HCT116 (cell line): ENCODE measurements at regions not wholly inside any gene's neighbourhood (a gene's known extent, or its start where the extent isn't known, plus 50 kb on each side); places are given as distances from the start of the nearest gene placed in this dataset.

Source experiments
- ATAC-seq: fragments of 200-7000 bp; cut with Tn5 transposase; 2 replicates; pipeline ENCODE4 v1.9.1; 2020; ENCODE audit warnings: mild to moderate bottlenecking, moderate library complexity
- BruUV-seq: library from RNA; stranded (reverse); fragments of 400-500 nt; replicated peaks from 2 replicates; lab custom pipeline; 2021; lab: Mats Ljungman, UMichigan
- CTCF ChIA-PET: fragments of 300-600 bp; sonication (Branson Sonifier 250); formaldehyde crosslinking; loops from one replicate; lab custom pipeline; 2021; ENCODE audit warnings: antibody characterized with exemption; lab: Charles Lee
- POLR2A ChIA-PET: fragments of 300-600, 350-600 bp; sonication (Branson Sonifier 250); formaldehyde crosslinking; loops from one replicate; lab custom pipeline; 2021; ENCODE audit warnings: antibody characterized with exemption; lab: Charles Lee
- RAD21 ChIA-PET, 2 experiments: fragments of 300-600 bp; sonication (Branson Sonifier 250); formaldehyde crosslinking; loops; one replicate each; lab custom pipeline; 2023; ENCODE audit warnings: low total read pairs in 2 of 2; ENCODE audit not compliant: uncharacterized antibody in 2 of 2, unreplicated experiment in 2 of 2, low non-redundant PET in 1 of 2; lab: Charles Lee
- DNase-seq: peaks from one replicate; pipeline ENCODE4 v3.0.0-alpha.2; 2010; ENCODE audit warnings: low read depth, low spot score
- H2AFZ ChIP-seq: fragments of 200-600 bp; shearing (Covaris generic), sonication (generic); 2 replicates; pipeline ENCODE4 v1.6.1; 2017; ENCODE audit warnings: low read depth, mixed run types, mixed read lengths, antibody characterized with exemption, low read length; ENCODE audit not compliant: poor library complexity, severe bottlenecking
- H3K27ac ChIP-seq: 2 replicates; pipeline ENCODE4 v1.5.1; 2012; ENCODE audit warnings: low read depth, low read length
- H3K27me3 ChIP-seq: fragments of 200-600 bp; sonication (generic); 2 replicates; pipeline ENCODE4 v1.6.1; 2016; ENCODE audit warnings: mixed run types, low read length, mixed read lengths; ENCODE audit not compliant: insufficient read depth
- H3K36me3 ChIP-seq, 2 experiments: fragments of 200-500 bp in 1 of 2; fragments of 200-600 bp in 1 of 2; sonication (Bioruptor generic) in 1 of 2; sonication (generic) in 1 of 2; 2 replicates each; pipeline versions ENCODE4 v1.5.1 to v1.6.1; 2014 to 2016; ENCODE audit warnings: low read length in 2 of 2, inconsistent platforms in 1 of 2, mixed read lengths in 1 of 2, mixed run types in 1 of 2; ENCODE audit not compliant: insufficient read depth in 2 of 2, control insufficient read depth in 1 of 2
- H3K4me1 ChIP-seq, 2 experiments: fragments of 200-600 bp in 1 of 2; sonication (generic) in 1 of 2; 2 replicates each; pipeline versions ENCODE4 v1.5.1 to v1.6.1; 2012 to 2017; ENCODE audit warnings: low read length in 2 of 2, inconsistent platforms in 1 of 2, mild to moderate bottlenecking in 1 of 2, mixed read lengths in 1 of 2, mixed run types in 1 of 2, moderate library complexity in 1 of 2; ENCODE audit not compliant: insufficient read depth in 2 of 2, control insufficient read depth in 1 of 2
- H3K4me2 ChIP-seq: fragments of 200-600 bp; sonication (generic); 2 replicates; pipeline ENCODE4 v1.6.1; 2017; ENCODE audit warnings: mixed run types, low read length, mixed read lengths
- H3K4me3 ChIP-seq, 2 experiments: fragments of 200-600 bp in 1 of 2; sonication (generic) in 1 of 2; replicated peaks in 1 of 2; 2 replicates each; pipeline ENCODE4 v1.5.1; 2011 to 2016; ENCODE audit warnings: low read length in 2 of 2, control low read depth in 1 of 2, low read depth in 1 of 2, mild to moderate bottlenecking in 1 of 2, mixed read lengths in 1 of 2, mixed run types in 1 of 2
- H3K79me2 ChIP-seq: fragments of 200-600 bp; sonication (generic); 2 replicates; pipeline ENCODE4 v1.6.1; 2017; ENCODE audit warnings: mild to moderate bottlenecking, mixed run types, low read length, moderate library complexity, mixed read lengths; ENCODE audit not compliant: insufficient read depth
- H3K9ac ChIP-seq: fragments of 200-600 bp; sonication (generic); 2 replicates; pipeline ENCODE4 v1.6.1; 2016; ENCODE audit warnings: low read length, mixed read lengths
- H3K9me2 ChIP-seq: fragments of 200-600 bp; sonication (generic), shearing (Covaris generic); 2 replicates; pipeline ENCODE4 v1.6.1; 2017; ENCODE audit warnings: mixed run types, mild to moderate bottlenecking, moderate library complexity; ENCODE audit not compliant: insufficient read depth
- H3K9me3 ChIP-seq, 2 experiments: fragments of 200-500 bp in 1 of 2; fragments of 200-600 bp in 1 of 2; sonication (Bioruptor generic) in 1 of 2; sonication (generic) in 1 of 2; 2 replicates each; pipeline ENCODE4 v1.6.1; 2014 to 2017; ENCODE audit warnings: low read length in 2 of 2, mixed read lengths in 2 of 2, inconsistent platforms in 1 of 2, low read depth in 1 of 2, mild to moderate bottlenecking in 1 of 2, mixed run types in 1 of 2, moderate library complexity in 1 of 2; ENCODE audit not compliant: control insufficient read depth in 1 of 2, insufficient read depth in 1 of 2
- H4K20me1 ChIP-seq: fragments of 200-600 bp; sonication (generic), shearing (Covaris generic); 2 replicates; pipeline ENCODE4 v1.6.1; 2017; ENCODE audit warnings: mixed run types, mild to moderate bottlenecking, moderate library complexity; ENCODE audit not compliant: insufficient read depth
- CBX3 ChIP-seq: IDR thresholded peaks from 2 replicates; pipeline ENCODE4 v1.6.1; 2012; ENCODE audit warnings: low read depth
- EGR1 ChIP-seq: IDR thresholded peaks from 2 replicates; pipeline ENCODE4 v1.6.1; 2012; ENCODE audit warnings: low read depth
- ELF1 ChIP-seq: IDR thresholded peaks from 2 replicates; pipeline ENCODE4 v1.6.1; 2012; ENCODE audit warnings: low read depth, borderline replicate concordance
- EZH2 ChIP-seq: fragments of 200-600 bp; sonication (generic); IDR thresholded peaks from 2 replicates; pipeline ENCODE4 v1.6.1; 2017; ENCODE audit warnings: antibody characterized with exemption, mixed run types
- FOSL1 ChIP-seq: IDR thresholded peaks from 2 replicates; pipeline ENCODE4 v1.6.1; 2012; ENCODE audit warnings: low read depth
- JUND ChIP-seq: IDR thresholded peaks from 2 replicates; pipeline ENCODE4 v1.6.1; 2012
- MAX ChIP-seq: IDR thresholded peaks from 2 replicates; pipeline ENCODE4 v1.6.1; 2012
- POLR2A ChIP-seq: IDR thresholded peaks from 2 replicates; pipeline ENCODE4 v1.7.0; 2011; ENCODE audit warnings: borderline replicate concordance; ENCODE audit not compliant: insufficient read depth, insufficient read length; ENCODE audit errors: extremely low read depth
- POLR2AphosphoS5 ChIP-seq: IDR thresholded peaks from 2 replicates; pipeline ENCODE4 v1.6.1; 2011; ENCODE audit warnings: mild to moderate bottlenecking, low read depth, low read length, moderate library complexity
- SIN3A ChIP-seq: IDR thresholded peaks from 2 replicates; pipeline ENCODE4 v1.6.1; 2012; ENCODE audit warnings: low read depth
- SRF ChIP-seq: IDR thresholded peaks from 2 replicates; pipeline ENCODE4 v1.6.1; 2012; ENCODE audit warnings: low read depth
- TCF7L2 ChIP-seq: IDR thresholded peaks from 2 replicates; pipeline ENCODE4 v1.7.0; 2011; ENCODE audit warnings: borderline replicate concordance, inconsistent platforms; ENCODE audit not compliant: insufficient read depth, insufficient read length; ENCODE audit errors: extremely low read depth
- YY1 ChIP-seq: IDR thresholded peaks from 2 replicates; pipeline ENCODE4 v1.6.1; 2011; ENCODE audit warnings: low read length, low read depth, moderate library complexity, mild to moderate bottlenecking; ENCODE audit not compliant: insufficient replicate concordance; ENCODE audit errors: extremely low read depth
- ZFX ChIP-seq: fragments of 450-650 bp; IDR thresholded peaks from 2 replicates; pipeline ENCODE4 v1.6.1; 2017
- ZNF274 ChIP-seq: fragments of 200-500 bp; sonication (Bioruptor generic); IDR thresholded peaks from 2 replicates; pipeline ENCODE4 v1.6.1; 2014; ENCODE audit warnings: mild to moderate bottlenecking, low read depth, low read length, inconsistent platforms
- intact Hi-C: fragments of 100-400 bp; cut with micrococcal nuclease; formaldehyde crosslinking; loops from 2 replicates; pipeline ENCODE4 v1.10.0; 2022
- TF ChIP-seq, protein P1 (sequence below): IDR thresholded peaks from 2 replicates; pipeline ENCODE4 v1.6.1; 2012

- no TSS peak for BruUV-seq
- intact Hi-C loops: no loop called here
- ChIA-PET CTCF (interaction anchor here (0.7 kb wide), 1 partner anchor 113 kb away, joined by 3 read pairs; no protein-coding TSS in a partner anchor), POLR2A (no interaction called here), RAD21 (no interaction called here)
- no peaks in the 10 kb centered on the region for H3K9me2 ChIP-seq
- no peak for DNase-seq
- H3K4me2 ChIP-seq: no peak overlapping the region
- H3K4me3 ChIP-seq: no peak overlapping the region
- H3K9me3 ChIP-seq: peaks cover 8 to 22% of the 10 kb centered on the region in 2 experiments; a peak in 2 of 4 replicates
- H4K20me1 ChIP-seq: no peaks in the 10 kb centered on the region
- H3K27ac ChIP-seq: no peak overlapping the region
- H3K36me3 ChIP-seq: no peaks in the 10 kb centered on the region
- no peak for ATAC-seq
- H3K79me2 ChIP-seq: no peaks in the 10 kb centered on the region
- H2AFZ ChIP-seq: no peak overlapping the region
- peaks cover 0 to 6% of the 10 kb centered on the region in 2 experiments; a peak in 1 of 4 replicates for H3K4me1 ChIP-seq
- no peak overlapping the region for H3K9ac ChIP-seq
- H3K27me3 ChIP-seq: no peaks in the 10 kb centered on the region
- TF ChIP-seq EGR1: no peak
- no peak for TF ChIP-seq MAX
Observed at GRCh38 chr14:92247341-92247740, 75.6 kb upstream of the SLC24A4 start.

DNA sequence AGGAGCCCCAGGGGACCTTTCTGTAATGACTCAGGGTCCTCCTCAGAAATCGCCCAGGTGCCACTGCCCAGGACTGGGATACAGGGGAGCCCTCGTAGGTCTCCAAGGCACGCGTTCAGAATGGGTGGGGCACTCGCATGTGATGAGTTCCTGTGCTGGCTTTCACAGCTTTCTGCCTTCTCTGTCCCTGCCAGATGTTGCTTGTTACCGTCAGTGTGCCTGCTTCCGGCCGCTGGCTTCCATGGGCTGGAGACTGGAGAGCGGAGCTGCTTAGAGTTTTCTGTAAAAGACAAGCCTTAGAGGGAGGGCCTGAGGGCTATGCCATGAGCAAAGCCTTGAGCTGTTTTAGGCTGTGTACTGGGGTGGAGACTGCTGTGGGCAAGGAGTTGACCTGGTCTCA lies 75.0 kb upstream of the SLC24A4 start:
- ATAC-seq (no peak), DNase-seq (no peak)
- ChIA-PET POLR2A (no interaction called here), RAD21 (no interaction called here), CTCF (no interaction called here)
- no TSS peak for BruUV-seq
- Histone ChIP-seq H3K79me2 (no peaks in the 10 kb centered on the region), H3K9me2 (no peaks in the 10 kb centered on the region), H3K36me3 (no peaks in the 10 kb centered on the region), H3K9ac (no peak overlapping the region), H4K20me1 (no peaks in the 10 kb centered on the region), H3K27me3 (no peaks in the 10 kb centered on the region), H3K27ac (no peak overlapping the region), H2AFZ (no peak overlapping the region), H3K9me3 (peaks cover 8 to 22% of the 10 kb centered on the region in 2 experiments; a peak in 2 of 4 replicates), H3K4me2 (no peak overlapping the region), H3K4me3 (no peak overlapping the region), H3K4me1 (peaks cover 2 to 6% of the 10 kb centered on the region in 2 experiments; a peak in 2 of 4 replicates)
- TF ChIP-seq, protein P1, sequence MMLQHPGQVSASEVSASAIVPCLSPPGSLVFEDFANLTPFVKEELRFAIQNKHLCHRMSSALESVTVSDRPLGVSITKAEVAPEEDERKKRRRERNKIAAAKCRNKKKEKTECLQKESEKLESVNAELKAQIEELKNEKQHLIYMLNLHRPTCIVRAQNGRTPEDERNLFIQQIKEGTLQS: no peak
- TF ChIP-seq ZFX: no peak
- TF ChIP-seq CBX3: no peak
- no peak for TF ChIP-seq POLR2A
- no peak for TF ChIP-seq SRF
- no peak for TF ChIP-seq ZNF274
- TF ChIP-seq EZH2: no peak
- TF ChIP-seq MAX: no peak
- TF ChIP-seq EGR1: no peak
- no peak for TF ChIP-seq JUND
- no peak for TF ChIP-seq TCF7L2
- TF ChIP-seq SIN3A: no peak
- no peak for TF ChIP-seq ELF1
- TF ChIP-seq POLR2AphosphoS5: no peak
- TF ChIP-seq FOSL1: no peak
- no peak for TF ChIP-seq YY1
- intact Hi-C loops: no loop called here
